OCI-LY3 (cell line): ENCODE measurements at regions not wholly inside any gene's neighbourhood (a gene's known extent, or its start where the extent isn't known, plus 50 kb on each side); places are given as distances from the start of the nearest gene placed in this dataset.
"Not testable (repeated sequence)": the region's sequence is repeated elsewhere in the genome, so short reads cannot be mapped to it uniquely, and the experiment has no call there.

Experiments used
- EZH2phosphoT487 ChIP-seq: fragments of 200-600 bp; shearing (Covaris generic); IDR thresholded peaks from 2 replicates; pipeline ENCODE4 v1.6.1; 2018; ENCODE audit warnings: antibody characterized with exemption, mixed run types, low read depth
- TF ChIP-seq, protein P1 (sequence below): fragments of 200-600, 300-600 bp; sonication (generic); IDR thresholded peaks from 2 replicates; pipeline ENCODE4 v1.5.1; 2014; ENCODE audit warnings: antibody characterized with exemption, low read length, low read depth

DNA sequence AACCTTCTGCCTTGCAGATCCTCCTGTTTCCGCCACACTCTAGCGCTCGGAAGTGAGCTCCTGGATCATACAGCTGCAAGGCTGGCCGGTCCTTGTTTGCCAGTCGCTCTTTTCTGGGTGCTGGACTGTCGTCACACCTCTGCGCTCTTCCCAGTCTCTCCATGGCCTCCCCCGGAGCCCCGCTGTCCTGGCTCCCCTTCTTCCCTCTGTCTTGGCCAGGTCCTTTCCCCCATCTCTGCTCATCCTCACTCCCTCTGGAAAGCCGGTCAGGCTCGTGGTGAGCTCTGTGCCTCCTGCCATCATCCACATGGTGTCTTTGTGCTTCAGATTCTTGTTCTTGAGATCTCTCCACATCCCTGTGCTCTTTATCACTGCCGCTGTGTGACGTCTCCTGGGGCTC is 91.6 kb downstream of the LGALS9B start:
- TF ChIP-seq, protein P1, sequence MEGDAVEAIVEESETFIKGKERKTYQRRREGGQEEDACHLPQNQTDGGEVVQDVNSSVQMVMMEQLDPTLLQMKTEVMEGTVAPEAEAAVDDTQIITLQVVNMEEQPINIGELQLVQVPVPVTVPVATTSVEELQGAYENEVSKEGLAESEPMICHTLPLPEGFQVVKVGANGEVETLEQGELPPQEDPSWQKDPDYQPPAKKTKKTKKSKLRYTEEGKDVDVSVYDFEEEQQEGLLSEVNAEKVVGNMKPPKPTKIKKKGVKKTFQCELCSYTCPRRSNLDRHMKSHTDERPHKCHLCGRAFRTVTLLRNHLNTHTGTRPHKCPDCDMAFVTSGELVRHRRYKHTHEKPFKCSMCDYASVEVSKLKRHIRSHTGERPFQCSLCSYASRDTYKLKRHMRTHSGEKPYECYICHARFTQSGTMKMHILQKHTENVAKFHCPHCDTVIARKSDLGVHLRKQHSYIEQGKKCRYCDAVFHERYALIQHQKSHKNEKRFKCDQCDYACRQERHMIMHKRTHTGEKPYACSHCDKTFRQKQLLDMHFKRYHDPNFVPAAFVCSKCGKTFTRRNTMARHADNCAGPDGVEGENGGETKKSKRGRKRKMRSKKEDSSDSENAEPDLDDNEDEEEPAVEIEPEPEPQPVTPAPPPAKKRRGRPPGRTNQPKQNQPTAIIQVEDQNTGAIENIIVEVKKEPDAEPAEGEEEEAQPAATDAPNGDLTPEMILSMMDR: not testable (repeated sequence)
- not testable (repeated sequence) for TF ChIP-seq EZH2phosphoT487
